ENCODE measurements at regions not wholly inside any gene's neighbourhood (a gene's known extent, or its start where the extent isn't known, plus 50 kb on each side); places are given as distances from the start of the nearest gene placed in this dataset.

DNA sequence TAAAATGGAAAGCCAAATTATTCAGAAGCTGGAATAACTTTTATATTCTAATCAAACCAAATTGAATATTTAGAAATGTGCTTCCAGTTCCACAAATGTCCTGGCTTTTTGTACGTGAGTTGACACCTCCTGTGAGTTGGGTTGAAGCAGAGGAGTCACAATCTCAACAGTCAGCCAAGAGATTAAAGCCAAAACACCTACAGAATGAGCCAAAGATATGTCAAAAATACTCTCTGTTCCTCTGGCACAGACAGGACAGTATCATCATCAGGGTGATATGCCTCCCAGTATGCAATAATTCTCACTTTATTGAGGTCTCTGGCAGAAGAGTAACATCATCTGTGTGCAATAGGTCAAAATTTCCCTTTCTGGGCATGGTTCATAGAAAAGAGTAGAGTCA lies 914.3 kb upstream of the AMELY start:
- Histone ChIP-seq H3K4me1 (no peaks in the 10 kb centered on the region), H3K9me3 (replicated peaks) (no peaks in the 10 kb centered on the region), H3K36me3 (no peaks in the 10 kb centered on the region), H3K27ac (replicated peaks) (no peak overlapping the region), H3K4me3 (no peak overlapping the region), H3K27me3 (ENCODE audit: low read depth) (no peaks in the 10 kb centered on the region)
- DNase-seq = no peak
- TF ChIP-seq, protein P1, sequence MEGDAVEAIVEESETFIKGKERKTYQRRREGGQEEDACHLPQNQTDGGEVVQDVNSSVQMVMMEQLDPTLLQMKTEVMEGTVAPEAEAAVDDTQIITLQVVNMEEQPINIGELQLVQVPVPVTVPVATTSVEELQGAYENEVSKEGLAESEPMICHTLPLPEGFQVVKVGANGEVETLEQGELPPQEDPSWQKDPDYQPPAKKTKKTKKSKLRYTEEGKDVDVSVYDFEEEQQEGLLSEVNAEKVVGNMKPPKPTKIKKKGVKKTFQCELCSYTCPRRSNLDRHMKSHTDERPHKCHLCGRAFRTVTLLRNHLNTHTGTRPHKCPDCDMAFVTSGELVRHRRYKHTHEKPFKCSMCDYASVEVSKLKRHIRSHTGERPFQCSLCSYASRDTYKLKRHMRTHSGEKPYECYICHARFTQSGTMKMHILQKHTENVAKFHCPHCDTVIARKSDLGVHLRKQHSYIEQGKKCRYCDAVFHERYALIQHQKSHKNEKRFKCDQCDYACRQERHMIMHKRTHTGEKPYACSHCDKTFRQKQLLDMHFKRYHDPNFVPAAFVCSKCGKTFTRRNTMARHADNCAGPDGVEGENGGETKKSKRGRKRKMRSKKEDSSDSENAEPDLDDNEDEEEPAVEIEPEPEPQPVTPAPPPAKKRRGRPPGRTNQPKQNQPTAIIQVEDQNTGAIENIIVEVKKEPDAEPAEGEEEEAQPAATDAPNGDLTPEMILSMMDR (IDR thresholded peaks at IDR 0.05; ENCODE audit: borderline replicate concordance) = no peak
- intact Hi-C loops (cut with micrococcal nuclease) = no loop called here

DNA sequence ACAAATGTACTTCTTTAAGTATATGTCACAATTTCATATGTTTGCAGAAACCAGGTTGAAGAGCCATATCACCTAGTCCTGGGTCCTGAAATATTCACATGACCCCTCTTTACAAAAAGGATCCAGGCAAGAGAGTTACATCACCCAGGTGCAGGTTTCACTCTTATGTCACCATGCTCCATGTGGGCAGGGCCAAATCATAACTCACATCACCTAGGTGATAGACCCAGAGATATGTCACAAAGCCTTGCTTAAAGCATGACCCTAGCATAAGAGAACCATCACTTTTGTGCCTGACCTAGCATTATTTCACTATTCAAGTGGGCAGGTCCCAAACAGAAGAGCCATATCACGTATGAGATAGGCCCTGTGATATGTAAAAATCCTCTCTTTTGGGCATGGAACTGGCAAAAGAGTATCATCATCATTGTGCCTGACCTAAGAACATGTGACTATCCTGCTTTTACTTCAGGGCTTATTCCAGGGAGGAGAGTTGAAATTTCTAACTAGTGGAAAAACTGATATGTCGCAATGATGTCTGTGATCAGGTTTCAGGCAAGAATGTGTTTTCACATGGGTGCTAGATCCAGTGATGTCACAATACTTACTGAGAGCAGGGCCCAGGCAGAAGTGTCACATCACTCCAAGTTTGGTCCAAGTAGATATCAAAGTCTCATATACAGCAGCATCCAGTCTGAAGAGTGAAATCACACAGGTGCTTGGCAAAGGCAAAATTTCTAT lies 909.9 kb upstream of the AMELY start:
- Histone ChIP-seq H3K36me3 (no peaks in the 10 kb centered on the region), H3K9me3 (replicated peaks) (no peaks in the 10 kb centered on the region), H3K27ac (replicated peaks) (no peak overlapping the region), H3K4me1 (no peaks in the 10 kb centered on the region), H3K27me3 (ENCODE audit: low read depth) (no peaks in the 10 kb centered on the region), H3K4me3 (no peak overlapping the region)
- no peak for DNase-seq
- TF ChIP-seq, protein P1 (IDR thresholded peaks at IDR 0.05; ENCODE audit: borderline replicate concordance) = no peak
- intact Hi-C loops (cut with micrococcal nuclease) = no loop called here

DNA sequence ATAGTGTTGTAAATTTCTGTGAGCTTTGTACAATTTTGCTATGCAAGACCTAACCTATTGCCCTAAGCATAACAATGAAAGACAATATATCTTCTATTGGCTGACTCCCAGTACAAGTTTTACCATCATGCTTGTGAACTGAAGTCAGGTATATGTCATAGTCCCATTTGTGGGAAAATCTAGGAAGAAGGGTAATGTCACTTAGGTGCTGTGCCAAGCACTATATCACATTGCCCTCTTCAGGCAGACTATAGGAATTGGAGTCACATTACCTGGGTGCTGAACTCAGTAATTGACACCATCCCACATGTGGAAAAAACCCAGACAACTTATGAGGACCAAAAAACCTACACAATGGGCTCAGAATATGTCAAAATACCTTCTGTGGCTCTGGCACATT lies 907.4 kb upstream of the AMELY start:
- Histone ChIP-seq H3K36me3 (no peaks in the 10 kb centered on the region), H3K4me3 (no peak overlapping the region), H3K4me1 (no peaks in the 10 kb centered on the region), H3K27ac (replicated peaks) (no peak overlapping the region), H3K9me3 (replicated peaks) (no peaks in the 10 kb centered on the region), H3K27me3 (ENCODE audit: low read depth) (no peaks in the 10 kb centered on the region)
- DNase-seq = no peak
- intact Hi-C loops (cut with micrococcal nuclease) = no loop called here
- TF ChIP-seq, protein P1 (IDR thresholded peaks at IDR 0.05; ENCODE audit: borderline replicate concordance) = peak; percentile 41

DNA sequence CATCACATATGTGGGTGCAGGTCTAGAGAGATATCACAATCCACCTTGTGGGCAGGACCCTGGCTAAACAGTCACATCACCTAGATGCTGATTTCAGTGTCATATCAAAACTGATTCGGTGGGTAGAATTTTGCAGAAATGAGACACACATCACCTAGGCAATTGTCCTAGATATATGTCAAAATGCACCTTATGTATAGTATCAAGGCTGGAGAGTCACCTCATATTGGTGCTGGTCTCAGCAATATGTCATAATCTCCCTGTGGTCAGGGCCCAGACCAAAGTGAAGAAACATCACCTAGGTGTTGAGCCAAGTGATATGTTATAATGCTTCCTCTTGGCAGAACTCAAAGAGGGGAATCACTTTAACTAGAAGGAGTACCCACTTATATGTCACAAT lies 905.0 kb upstream of the AMELY start:
- Histone ChIP-seq H3K9me3 (replicated peaks) (no peaks in the 10 kb centered on the region), H3K36me3 (no peaks in the 10 kb centered on the region), H3K4me1 (no peaks in the 10 kb centered on the region), H3K27me3 (ENCODE audit: low read depth) (no peaks in the 10 kb centered on the region), H3K27ac (replicated peaks) (no peak overlapping the region), H3K4me3 (no peak overlapping the region)
- TF ChIP-seq, protein P1 (IDR thresholded peaks at IDR 0.05; ENCODE audit: borderline replicate concordance) = no peak
- DNase-seq = no peak
- intact Hi-C loops (cut with micrococcal nuclease) = no loop called here

DNA sequence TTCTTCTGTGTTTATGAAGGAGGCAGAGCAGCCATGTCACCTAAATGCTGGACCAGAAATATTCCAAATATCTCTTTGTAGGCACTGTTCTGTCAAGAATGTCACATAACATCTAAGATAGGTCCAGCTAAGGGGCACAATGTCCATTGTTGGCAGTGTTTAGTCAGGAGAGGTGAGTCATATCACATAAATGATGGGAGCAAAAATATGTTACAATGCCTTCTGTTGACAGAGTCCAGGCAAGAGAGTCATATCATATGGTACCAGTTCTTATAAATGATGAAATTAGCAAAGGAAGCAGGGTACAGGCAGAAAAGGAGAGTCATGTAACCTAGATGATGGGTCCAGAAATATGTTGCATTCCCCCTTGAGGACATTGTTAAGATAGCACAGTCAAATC lies 904.4 kb upstream of the AMELY start:
- Histone ChIP-seq H3K36me3 (no peaks in the 10 kb centered on the region), H3K4me1 (no peaks in the 10 kb centered on the region), H3K4me3 (no peak overlapping the region), H3K27me3 (ENCODE audit: low read depth) (no peaks in the 10 kb centered on the region), H3K9me3 (replicated peaks) (no peaks in the 10 kb centered on the region), H3K27ac (replicated peaks) (no peak overlapping the region)
- TF ChIP-seq, protein P1 (IDR thresholded peaks at IDR 0.05; ENCODE audit: borderline replicate concordance) = no peak
- no peak for DNase-seq
- intact Hi-C loops (cut with micrococcal nuclease) = no loop called here
